ENCODE measurements at regions not wholly inside any gene's neighbourhood (a gene's known extent, or its start where the extent isn't known, plus 50 kb on each side); places are given as distances from the start of the nearest gene placed in this dataset.

DNA sequence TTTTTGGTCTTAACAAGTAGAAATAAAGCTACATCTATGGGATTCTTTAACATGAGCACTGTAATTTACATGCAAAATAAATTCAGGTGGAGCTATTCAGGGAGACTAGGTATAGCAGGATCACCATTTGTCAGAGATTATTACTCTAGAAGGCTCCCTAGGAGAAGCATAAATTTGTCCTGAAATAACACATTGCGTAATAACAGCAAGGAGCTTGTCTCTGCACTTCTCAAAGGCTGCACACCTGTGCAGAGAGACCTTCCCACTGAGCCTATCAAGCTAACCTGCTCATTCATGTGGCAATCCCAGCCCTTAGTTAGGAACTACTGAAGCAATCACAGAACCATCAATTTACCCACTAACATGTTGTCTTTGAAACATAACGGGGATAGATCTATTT lies 437.4 kb upstream of the MC4R start:
- DNase-seq = no peak

DNA sequence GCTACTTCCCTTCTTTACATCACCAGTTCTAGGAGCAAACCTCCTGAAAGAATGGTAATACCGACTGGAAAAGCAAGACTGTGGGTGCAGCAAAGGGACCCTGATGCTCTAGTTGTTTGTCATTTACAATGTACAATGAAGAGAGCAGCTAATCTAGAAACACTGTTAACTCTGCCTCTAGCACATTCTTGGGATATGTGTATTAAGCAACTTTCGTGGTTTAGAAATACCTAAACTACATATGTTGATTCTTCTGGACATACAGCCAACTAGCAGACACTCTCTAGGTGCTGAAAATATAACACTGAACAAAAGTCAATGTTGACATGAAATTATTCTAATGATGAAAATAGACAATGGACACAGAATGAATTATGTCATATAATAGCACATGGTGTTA lies 440.3 kb upstream of the MC4R start:
- no peak for DNase-seq

DNA sequence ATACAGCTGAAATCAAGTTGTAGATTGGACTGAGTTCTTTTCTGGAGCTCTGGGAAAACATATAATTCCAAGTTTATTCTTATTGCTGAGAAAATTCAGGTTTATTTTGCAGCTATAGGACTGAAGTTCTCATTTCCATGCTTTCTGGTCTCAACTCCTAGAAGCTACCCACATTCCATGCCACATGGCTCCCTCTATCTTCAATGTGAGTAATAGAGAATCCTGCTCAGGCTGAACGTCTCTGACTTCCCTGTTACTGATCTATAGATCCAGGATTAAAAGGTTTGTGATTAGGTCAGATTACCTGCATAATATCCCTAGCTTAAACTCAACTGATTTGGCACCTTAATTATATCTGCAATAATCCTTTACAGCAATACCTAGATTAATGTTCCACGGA lies 453.8 kb upstream of the MC4R start:
- no peak for DNase-seq

DNA sequence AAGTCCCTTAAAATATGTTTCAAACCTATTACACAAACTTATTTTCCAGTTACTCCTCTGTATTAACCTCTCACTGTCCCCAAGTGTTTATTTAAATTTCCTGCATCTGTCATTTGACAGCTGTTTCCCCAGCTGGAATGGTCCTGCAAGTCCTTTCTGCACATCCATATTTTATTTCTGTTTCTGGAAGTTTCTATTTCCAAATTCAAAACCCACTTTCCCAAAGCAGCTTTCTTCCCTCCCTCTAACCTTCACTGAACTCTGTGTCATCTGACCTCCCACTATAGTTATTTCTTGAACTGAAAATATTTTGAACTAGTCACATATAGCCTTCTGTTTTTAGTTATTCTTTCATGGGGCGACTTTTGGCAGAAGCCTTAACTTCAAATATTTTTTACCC lies 459.4 kb upstream of the MC4R start:
- DNase-seq = no peak

DNA sequence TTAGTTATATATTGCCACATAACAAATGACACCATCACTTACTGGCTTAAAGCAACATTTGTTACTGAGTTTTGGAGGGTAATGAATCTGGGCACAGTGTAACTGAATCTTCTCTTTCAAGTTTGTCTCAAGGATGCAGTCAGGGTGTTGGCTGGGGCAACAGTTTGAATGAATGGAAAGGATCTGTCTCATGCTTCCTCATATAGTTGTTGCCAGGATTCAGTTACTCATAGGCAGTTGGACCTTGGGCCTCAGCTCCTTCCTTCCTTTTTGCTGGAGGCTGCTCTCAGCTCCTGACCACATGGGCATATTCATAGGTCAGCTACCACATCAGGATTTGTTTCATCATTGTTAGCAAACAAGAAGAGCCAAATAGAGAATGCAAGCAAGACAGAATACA lies 466.1 kb upstream of the MC4R start:
- no peak for DNase-seq

DNA sequence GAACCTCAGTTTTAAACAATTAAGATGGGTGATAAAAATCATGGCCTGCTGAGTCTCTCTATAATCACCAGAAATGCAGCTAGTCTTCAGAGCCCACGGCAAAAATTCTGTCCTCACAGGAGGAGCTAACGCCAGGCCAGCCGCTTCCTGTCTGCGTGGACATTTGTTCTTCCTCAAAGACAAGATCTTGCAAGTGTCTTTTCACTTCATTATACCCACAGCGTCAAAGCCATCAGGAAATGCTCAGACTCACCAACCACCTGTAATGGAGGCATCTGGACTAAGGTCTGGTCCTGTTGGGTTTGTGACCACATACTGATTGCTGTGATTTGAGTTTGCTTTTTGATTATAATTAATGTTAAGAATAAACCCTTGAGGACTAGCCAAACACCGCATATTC lies 473.8 kb upstream of the MC4R start:
- no peak for DNase-seq

DNA sequence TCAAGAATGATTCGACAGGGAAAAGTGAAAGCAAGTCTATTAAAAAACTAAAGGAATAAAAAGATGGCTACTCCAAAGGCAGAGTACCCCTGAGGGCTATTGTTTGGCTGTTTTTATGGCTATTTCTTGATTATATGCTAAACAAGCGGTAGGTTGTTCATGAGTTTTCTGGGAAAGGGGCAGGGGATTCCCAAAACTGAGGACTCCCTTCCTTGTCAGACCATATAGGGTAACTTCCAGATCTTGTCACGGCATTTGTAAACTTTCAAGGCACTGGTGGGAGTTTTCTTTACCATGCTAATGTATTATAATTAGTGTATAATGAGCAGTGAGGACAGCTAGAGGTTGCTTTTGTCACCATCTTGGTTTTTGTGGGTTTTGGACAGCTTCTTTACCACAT lies 474.9 kb upstream of the MC4R start:
- DNase-seq = no peak

DNA sequence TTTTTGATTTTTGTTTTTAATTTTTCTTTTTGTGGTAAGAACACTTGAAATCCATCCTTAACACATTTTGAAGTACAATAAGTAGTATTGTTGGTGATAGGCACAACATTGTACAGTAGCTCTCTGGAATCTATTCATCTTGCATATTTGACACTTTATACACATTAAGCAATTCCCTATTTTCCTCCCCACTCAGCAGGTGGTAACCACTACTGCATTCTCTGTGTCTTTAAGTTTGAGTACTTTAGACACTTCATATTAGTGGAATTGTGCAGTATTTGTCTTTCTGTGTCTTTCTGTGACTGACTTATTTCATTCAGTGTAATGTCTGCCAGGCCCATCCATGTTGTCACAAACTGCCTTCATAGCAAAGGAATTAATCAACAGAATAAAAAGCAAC lies 471.7 kb upstream of the CDH20 start:
- DNase-seq = no peak

DNA sequence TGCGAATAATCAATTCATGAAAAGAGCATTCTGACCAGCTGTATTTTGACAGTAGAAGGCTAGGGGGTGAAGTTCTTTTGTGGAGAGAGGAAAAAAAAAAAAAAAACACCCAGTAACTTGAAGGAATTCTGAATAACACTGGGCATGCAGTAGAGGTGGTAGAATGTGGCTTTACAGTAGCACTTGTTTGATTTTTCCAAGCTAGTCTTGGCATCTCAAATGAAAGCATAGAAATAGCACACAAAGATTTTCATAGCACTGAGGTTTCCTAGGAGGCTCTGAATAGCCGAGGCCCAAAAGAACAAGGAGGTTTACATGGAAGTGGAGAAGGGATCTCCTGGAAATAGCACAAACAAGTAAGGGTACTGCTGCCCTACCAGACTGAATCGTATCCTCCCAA lies 470.2 kb upstream of the CDH20 start:
- DNase-seq = no peak

DNA sequence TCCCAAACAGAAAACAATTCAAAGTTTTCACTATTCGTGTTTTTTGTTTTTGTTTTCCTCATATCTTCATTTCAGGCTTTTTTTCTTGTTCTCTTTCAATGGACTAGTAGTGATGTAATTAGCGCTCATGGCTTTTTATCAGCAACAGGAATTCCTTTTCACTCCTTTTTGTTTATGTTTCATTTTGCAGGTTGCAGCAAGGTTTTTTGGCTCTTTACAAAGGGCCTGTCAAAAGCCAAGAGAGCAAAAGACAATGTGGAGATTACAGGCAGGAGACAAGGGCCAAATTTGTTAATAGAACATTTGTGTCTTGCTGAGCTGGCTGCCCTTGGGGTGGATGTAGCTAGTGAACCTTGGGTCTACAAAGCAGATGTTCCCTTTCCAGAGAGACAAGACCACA lies 467.4 kb upstream of the CDH20 start:
- no peak for DNase-seq

DNA sequence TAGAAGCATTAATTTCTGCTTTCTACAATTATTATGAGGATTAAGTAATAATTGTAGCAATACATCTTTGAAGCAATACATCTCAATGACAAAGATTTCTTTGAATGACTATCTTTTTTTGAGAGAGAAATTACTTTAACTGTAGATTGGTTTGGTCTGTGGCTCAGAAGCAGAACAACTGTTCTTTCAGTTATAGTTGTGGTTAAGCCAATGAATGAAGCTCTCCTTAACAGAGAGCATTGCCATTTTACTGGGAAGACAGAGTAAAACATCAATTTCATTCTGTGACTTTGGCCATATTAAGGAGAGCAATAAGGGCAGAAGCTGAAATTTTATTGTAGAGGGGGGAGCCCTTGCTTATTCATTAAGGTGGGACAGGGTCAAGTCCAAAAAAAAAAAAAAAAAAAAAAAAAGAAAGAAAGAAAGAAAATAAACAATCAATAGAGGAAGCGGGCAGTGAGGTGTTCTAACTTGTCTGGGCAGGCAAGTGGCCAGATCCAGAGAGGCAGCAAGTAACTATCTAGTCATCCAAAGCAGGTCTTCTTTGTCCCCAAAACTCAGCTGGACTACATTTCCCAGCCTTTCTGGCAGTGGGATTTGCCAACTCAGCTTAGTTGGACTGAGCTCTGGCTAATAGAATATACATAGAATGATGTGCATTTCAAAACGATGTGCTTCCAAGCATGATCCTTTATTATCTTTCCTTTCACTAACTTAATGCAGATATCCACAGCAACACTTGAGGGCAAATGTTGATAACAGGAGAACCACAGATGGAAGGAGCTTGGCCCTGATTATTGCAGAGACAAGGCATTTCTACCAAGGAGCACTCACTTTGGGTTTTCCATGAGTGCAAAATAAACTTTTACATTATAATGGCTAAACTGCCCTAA lies 462.7 kb upstream of the CDH20 start:
- no peak for DNase-seq

DNA sequence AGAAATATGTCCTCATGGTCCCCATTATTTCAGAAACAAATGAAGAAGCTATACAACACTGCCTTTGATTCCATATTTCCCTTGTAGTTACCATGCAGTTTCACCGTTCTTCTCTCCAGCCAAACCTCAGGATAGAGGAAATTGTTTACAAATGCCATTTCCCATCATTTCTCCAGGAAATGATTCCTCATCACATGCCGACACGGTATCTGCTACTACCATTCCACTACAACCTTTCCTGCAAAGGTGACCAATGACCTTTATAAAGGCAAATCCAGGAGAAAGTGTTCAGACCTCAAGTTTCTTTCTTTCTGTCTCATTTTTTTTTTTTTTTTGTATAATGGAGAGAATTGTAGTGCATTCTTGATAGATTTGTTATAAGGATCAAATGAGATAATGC lies 460.8 kb upstream of the CDH20 start:
- DNase-seq = no peak

DNA sequence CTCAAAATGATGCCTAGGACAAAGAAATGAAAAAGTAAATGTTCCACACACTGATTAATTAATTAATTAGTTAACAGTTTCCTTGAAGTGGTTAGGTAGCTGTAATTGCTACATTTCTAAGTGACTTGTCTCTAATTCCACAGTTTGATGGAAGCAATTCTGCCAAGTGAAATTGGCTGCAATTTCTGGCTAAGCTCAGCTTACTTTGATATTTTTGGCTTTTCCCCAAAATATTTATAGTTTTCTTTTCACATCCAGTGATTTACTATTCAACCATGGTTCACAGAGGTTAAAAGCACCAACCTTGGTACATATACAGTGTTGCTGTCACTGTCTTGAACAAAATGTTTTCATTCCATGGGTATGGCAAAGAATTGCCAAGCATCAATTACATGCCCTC lies 459.5 kb upstream of the CDH20 start:
- DNase-seq = no peak

DNA sequence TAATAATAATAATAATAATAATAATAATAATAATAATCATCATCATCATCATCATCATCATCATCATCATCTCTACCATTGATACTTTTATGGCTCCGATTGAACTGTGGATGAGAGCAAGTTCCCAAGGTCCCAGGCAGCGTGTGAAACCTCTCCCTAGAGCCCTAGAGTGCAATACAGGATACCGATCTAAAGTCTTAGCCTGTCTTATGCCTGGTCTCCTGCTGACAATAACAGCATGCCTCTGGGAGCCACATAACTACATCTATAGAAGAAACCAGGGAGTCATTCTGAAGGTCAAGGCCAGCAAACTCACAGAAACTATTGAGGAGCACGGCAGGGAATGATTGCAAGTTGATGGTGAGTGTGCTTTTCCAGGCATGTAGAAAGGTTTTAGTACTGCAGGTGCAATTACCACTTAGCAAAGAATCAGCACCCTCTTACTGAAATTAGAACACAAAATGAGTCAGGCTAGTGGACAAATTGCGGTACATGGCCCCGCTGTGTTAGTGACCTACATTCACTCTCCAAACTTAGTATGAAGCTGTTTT lies 457.2 kb upstream of the CDH20 start:
- no peak for DNase-seq

DNA sequence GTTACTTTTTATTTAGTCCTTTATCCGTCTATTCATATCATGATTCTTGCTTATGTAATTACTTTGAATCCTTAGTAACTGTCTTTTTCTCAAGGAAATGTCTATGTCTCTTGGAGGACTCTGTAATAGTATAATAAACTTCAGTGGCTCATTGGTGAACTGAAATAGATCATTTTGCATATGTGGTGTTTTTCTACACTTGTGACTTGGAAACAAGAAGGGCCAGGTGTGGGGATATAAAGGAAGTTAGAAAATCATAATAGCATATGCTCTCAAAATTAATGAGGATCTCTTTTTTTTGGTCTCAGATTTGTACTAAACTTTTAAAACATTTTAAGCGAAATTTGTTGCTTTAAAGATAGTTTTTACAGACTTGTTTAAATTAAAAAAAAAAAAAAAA lies 453.0 kb upstream of the CDH20 start:
- DNase-seq = no peak

DNA sequence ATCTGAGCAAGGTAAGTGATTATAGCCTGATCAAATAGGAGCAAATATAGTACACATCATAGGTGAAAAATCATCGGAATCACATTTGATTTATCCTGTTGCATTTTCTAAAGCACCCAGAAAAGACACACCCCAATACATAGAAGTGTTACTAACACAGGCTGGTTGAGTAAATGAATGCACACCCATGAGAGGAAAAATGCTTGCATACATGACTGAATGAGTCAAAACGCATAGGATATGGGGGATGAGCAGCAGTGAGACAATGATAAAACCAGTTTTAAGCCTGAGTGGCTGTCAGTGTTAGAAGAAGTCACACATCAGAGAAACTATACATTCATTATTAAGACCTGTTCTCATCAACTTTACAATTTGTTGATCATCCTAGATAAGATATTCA lies 449.6 kb upstream of the CDH20 start:
- no peak for DNase-seq

DNA sequence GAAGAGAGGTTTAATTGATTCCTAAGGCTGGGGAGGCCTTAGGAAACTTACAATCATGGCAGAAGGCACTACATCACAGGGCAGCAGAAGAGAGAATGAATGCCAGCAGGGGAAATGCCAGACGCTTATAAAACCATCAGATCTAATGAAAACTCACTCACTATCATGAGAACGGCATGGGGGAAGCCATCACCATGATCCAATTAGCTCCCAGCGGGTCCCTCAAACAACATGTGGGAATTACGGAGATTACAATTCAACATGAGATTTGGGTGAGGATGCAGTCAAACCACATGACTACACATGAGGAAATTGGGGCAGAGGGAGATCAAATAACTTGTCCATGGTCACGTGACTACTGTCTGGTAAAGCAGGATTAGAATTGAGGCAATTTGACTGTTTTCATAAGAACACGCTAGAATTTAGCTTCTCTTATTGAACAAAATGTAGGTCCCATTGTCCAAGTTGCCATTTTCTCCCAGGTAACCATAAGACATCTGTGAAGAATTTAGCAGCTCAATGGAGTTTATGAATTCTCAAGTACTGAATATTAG lies 445.1 kb upstream of the CDH20 start:
- no peak for DNase-seq

DNA sequence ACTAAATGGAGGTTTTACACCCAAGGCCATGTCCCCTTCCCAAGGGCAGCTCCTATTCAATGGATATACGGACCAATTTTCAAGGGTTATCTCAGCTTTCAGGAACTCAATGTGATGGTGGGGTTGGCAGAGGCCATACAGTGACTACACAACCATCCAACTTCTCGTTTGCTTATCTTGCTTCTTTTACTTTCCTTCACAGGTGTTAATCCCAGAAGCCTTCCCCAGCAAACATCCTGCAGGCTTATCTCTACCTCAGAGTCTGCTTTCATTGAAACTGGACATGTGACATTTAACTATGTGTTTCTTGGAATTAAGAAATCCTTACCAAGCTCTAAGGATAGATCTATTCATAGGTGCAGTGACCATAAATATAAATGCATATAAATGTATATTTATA lies 443.8 kb upstream of the CDH20 start:
- DNase-seq = no peak

DNA sequence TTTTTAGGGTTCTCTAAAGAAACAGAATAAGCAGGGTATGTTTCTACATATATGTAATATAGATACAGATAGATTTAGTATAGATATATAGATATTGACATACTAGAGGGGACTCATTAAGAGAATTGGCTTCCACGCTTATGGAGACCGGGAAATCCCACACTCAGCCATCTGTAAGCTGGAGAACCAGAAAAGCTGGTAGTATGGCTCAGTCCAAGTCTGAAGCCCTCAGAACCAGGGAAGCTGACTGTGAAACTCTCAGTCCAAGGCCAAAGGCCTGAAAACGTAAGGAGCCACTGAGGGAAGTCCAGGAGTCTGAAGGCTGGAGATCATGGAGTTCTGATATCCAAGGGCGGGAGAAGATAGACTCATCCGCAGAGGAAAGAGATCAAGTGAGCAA lies 441.3 kb upstream of the CDH20 start:
- DNase-seq = no peak

DNA sequence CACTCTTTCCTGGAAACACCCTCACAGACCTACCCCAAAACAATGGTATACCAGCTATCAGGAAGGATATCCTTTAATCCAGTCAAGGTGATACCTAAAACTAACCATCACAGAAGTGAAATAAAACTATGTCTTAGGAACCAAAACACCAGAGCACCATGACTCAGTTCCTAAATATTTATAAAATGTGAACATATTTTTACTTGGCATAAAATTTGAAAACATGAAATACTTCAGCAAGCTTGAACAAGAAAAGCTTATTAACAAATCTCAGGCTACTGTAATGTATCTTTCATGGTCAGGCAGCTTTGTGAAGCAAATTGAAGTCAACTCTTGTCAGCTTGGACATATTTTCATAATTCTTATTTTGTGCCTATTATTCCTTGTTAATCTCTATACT lies 440.8 kb upstream of the CDH20 start:
- no peak for DNase-seq

DNA sequence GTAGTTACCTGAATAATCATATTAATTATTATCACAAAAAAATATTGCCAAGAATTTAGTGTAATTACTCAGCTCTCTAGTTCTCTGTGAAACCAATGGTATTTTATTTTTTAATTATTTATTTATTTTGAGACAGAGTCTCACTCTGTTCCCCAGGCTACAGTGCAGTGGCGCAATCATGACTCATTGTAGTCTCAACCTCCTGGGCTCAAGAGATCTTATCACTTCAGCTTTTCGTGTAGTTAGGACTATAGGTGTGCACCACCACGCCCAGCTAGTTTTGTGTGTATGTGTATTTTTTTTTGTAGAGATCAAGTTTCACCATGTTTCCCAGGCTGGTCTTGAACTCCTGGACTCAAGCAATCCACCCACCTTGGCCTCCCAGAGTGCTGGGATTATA lies 440.4 kb upstream of the CDH20 start:
- DNase-seq = no peak

DNA sequence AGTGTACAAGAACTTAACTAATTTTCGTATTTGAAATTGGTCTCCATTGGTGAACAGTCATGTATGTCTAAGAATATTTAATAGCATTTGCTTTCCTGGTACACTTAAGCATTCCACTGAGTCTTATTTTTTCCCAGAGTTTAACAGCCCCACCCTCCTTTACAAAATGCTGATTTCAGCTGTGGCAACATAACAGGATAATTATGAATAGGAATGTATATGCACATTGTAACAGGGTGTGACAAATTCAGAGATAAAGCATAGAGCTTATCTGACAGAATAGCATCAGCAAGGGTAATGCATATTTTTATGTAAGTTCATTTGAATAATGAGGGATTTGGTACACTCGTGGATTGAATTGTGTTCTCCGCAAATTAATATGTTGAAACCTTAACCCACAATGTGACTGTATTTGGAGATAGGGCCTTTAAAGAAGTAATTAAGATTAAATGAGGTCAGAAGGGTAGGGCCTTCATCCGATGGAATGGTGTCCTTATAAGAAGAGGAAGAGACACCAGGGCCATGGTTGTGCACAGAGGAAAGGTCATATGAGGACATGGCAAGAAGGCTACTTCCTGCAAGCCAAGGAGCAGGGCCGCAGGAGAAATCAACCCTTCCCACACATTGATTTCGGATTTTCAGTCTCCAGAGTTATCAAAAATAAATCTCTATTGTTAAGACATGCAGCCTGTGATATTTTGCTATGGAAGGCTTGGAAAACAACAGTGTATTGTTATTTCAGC lies 439.7 kb upstream of the CDH20 start:
- DNase-seq = no peak

DNA sequence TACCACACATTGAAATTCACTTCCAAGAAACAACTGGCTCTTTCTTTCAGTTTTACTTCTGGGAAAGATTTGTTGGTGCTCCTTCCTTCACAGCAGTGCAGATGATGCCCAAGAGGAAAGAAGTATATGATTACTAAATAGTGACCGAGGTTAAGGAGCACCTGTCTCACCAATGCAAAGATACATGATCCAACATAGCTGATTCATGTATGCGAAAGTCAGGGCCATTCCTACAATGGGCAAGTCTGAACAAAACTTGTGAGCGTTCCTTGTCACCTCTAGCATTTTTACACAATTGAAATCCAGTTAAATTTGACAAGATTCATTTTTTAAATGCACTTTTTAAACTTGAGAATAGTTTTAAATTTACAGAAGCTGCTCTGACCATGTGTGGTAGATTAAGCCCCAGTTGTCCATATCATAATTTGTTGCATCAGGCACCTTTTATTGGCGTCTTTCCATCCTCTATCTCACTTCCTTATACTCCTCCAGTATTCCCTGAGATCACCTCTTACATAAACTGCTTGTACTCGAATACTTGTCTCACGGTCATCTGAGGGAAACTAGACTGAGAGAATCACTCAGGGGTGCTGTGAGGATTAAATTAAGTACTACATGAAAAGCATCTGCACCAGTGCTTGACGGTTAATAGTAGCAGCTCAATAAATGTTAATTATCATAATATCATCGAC lies 438.8 kb upstream of the CDH20 start:
- no peak for DNase-seq
